Panc1 (cell line): ENCODE measurements at regions not wholly inside any gene's neighbourhood (a gene's known extent, or its start where the extent isn't known, plus 50 kb on each side); places are given as distances from the start of the nearest gene placed in this dataset.

Experiments used
- POLR2AphosphoS5 ChIP-seq: IDR thresholded peaks from 2 replicates; pipeline ENCODE4 v1.6.1; 2012; ENCODE audit warnings: mild to moderate bottlenecking, low read depth, low read length, moderate library complexity
- REST ChIP-seq, 2 experiments: IDR thresholded peaks; 2 replicates each; pipeline ENCODE4 v1.6.1; 2011 to 2012; ENCODE audit warnings: low read depth in 2 of 2, control low read depth in 1 of 2, low read length in 1 of 2, mild to moderate bottlenecking in 1 of 2, moderate library complexity in 1 of 2; ENCODE audit not compliant: insufficient read depth in 1 of 2
- TCF7L2 ChIP-seq: IDR thresholded peaks from 2 replicates; pipeline ENCODE4 v1.6.1; 2011; ENCODE audit warnings: mild to moderate bottlenecking, low read depth, low read length, inconsistent platforms
- TF ChIP-seq, protein P1 (sequence below): fragments of 450-650 bp; IDR thresholded peaks from 2 replicates; pipeline ENCODE4 v1.5.1; 2017; ENCODE audit warnings: mild to moderate bottlenecking

GRCh38 chr6:117007659-117008058, 130.6 kb downstream of the RFX6 start:
- TF ChIP-seq, protein P1, sequence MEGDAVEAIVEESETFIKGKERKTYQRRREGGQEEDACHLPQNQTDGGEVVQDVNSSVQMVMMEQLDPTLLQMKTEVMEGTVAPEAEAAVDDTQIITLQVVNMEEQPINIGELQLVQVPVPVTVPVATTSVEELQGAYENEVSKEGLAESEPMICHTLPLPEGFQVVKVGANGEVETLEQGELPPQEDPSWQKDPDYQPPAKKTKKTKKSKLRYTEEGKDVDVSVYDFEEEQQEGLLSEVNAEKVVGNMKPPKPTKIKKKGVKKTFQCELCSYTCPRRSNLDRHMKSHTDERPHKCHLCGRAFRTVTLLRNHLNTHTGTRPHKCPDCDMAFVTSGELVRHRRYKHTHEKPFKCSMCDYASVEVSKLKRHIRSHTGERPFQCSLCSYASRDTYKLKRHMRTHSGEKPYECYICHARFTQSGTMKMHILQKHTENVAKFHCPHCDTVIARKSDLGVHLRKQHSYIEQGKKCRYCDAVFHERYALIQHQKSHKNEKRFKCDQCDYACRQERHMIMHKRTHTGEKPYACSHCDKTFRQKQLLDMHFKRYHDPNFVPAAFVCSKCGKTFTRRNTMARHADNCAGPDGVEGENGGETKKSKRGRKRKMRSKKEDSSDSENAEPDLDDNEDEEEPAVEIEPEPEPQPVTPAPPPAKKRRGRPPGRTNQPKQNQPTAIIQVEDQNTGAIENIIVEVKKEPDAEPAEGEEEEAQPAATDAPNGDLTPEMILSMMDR, result no peak
- TF ChIP-seq REST (IDR thresholded peaks at IDR 0.05; ENCODE audit: insufficient read depth in 1 of 2, low read depth in 2 of 2, low read length in 1 of 2) (no peak), POLR2AphosphoS5 (no peak), TCF7L2 (no peak)
